ENCODE measurements at regions not wholly inside any gene's neighbourhood (a gene's known extent, or its start where the extent isn't known, plus 50 kb on each side); places are given as distances from the start of the nearest gene placed in this dataset.

DNA sequence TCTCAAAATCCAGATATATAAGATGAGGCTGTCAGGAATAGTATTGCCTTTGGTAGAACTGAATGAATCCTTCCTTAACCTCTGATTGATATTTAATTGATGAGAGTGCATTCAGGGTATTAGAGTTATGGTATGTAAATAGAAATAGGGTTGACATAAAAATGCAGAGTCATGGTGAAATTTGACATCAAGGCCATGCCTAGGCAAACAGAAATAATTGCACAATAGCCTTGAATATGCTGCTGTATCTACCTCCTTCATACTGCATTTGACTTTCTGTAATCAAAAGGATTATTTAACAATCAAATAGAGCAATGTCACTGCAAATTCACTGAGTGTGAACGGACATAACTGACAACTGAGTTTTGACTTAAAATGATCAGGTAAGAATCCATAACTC lies 1316.3 kb downstream of the STIM2 start:
- Histone ChIP-seq H3K4me1 (ENCODE audit: control insufficient read depth, insufficient read depth, low read length) (no peaks in the 10 kb centered on the region), H3K4me2 (ENCODE audit: control insufficient read depth, insufficient read depth) (no peak overlapping the region), H3K36me3 (ENCODE audit: control insufficient read depth in 2 of 2, insufficient read depth in 2 of 2, low read length in 1 of 2) (no peaks in the 10 kb centered on the region), H3K27ac (ENCODE audit: control insufficient read depth, insufficient read depth) (no peak overlapping the region), H3K79me2 (ENCODE audit: control insufficient read depth, insufficient read depth, low read length) (no peaks in the 10 kb centered on the region), H3K4me3 (no peak overlapping the region), H3K9ac (ENCODE audit: control insufficient read depth, insufficient read depth, low read length) (no peak overlapping the region), H2AFZ (ENCODE audit: control insufficient read depth, low read depth, low read length) (no peak overlapping the region), H4K20me1 (ENCODE audit: control insufficient read depth, insufficient read depth) (no peaks in the 10 kb centered on the region), H3K27me3 (replicated peaks in 1 of 2; ENCODE audit: control insufficient read depth in 2 of 2, insufficient read depth in 2 of 2, low read length in 1 of 2) (no peaks in the 10 kb centered on the region), H3K9me3 (replicated peaks; ENCODE audit: control insufficient read depth, insufficient read depth, low read length) (no peaks in the 10 kb centered on the region)
- ChIA-PET SMC1A (ENCODE audit: uncharacterized antibody, unreplicated experiment) (no interaction called here), CTCF (no interaction called here), RAD21 (ENCODE audit: unreplicated experiment) (no interaction called here), POLR2A (no interaction called here)
- ATAC-seq (no peak), FAIRE-seq (no peak), DNase-seq (ENCODE audit: low read depth, low spot score) (no peak)
- TF ChIP-seq MTA3 (IDR thresholded peaks at IDR 0.05; ENCODE audit: borderline replicate concordance, low read length) (no peak), NRF1 (conservative IDR thresholded peaks at IDR 0.05; ENCODE audit: low read depth, low read length) (no peak), SMAD1 (IDR thresholded peaks at IDR 0.05; ENCODE audit: low read depth, partially characterized antibody) (no peak), ZBED1 (IDR thresholded peaks at IDR 0.05; ENCODE audit: borderline replicate concordance) (no peak), ETV6 (conservative IDR thresholded peaks at IDR 0.05 in 1 of 2, IDR thresholded peaks at IDR 0.05 in 1 of 2; ENCODE audit: borderline replicate concordance in 1 of 2, low read depth in 1 of 2) (no peak), SIX5 (IDR thresholded peaks at IDR 0.05; ENCODE audit: low read depth, low read length, severe bottlenecking) (no peak), TBL1XR1 (IDR thresholded peaks at IDR 0.05; ENCODE audit: low read depth, low read length) (no peak)
- TF ChIP-seq, protein P1, sequence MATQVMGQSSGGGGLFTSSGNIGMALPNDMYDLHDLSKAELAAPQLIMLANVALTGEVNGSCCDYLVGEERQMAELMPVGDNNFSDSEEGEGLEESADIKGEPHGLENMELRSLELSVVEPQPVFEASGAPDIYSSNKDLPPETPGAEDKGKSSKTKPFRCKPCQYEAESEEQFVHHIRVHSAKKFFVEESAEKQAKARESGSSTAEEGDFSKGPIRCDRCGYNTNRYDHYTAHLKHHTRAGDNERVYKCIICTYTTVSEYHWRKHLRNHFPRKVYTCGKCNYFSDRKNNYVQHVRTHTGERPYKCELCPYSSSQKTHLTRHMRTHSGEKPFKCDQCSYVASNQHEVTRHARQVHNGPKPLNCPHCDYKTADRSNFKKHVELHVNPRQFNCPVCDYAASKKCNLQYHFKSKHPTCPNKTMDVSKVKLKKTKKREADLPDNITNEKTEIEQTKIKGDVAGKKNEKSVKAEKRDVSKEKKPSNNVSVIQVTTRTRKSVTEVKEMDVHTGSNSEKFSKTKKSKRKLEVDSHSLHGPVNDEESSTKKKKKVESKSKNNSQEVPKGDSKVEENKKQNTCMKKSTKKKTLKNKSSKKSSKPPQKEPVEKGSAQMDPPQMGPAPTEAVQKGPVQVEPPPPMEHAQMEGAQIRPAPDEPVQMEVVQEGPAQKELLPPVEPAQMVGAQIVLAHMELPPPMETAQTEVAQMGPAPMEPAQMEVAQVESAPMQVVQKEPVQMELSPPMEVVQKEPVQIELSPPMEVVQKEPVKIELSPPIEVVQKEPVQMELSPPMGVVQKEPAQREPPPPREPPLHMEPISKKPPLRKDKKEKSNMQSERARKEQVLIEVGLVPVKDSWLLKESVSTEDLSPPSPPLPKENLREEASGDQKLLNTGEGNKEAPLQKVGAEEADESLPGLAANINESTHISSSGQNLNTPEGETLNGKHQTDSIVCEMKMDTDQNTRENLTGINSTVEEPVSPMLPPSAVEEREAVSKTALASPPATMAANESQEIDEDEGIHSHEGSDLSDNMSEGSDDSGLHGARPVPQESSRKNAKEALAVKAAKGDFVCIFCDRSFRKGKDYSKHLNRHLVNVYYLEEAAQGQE (IDR thresholded peaks at IDR 0.05; ENCODE audit: low read depth, low read length) = no peak
- intact Hi-C loops (cut with micrococcal nuclease; ENCODE audit: unreplicated experiment) = no loop called here
- no TSS peak for BruUV-seq (replicated peaks)
- in situ Hi-C loops (cut with MboI) = no loop called here
- WGBS (ENCODE audit: insufficient coverage, insufficient replicate concordance, low lambda C conversion rate, missing lambda C conversion rate) = 0% methylated on average over 1 of the region's 1 CpG

All from GM12878 (cell line).